ENCODE measurements at regions not wholly inside any gene's neighbourhood (a gene's known extent, or its start where the extent isn't known, plus 50 kb on each side); places are given as distances from the start of the nearest gene placed in this dataset.

- DNase-seq (ENCODE audit: low spot score) = no peak
- no peaks in the 10 kb centered on the region for H3K9me2 ChIP-seq (replicated peaks; ENCODE audit: insufficient read depth)
- no peaks in the 10 kb centered on the region for H3K4me1 ChIP-seq (ENCODE audit: insufficient read depth)
- no peaks in the 10 kb centered on the region for H3K79me2 ChIP-seq
- no peak for TF ChIP-seq EZH2 (IDR thresholded peaks at IDR 0.05; ENCODE audit: borderline replicate concordance)
- no peak for TF ChIP-seq CTCF (IDR thresholded peaks at IDR 0.05; ENCODE audit: poor library complexity)
- no peak for TF ChIP-seq EZH2phosphoT487 (IDR thresholded peaks at IDR 0.05; ENCODE audit: low read depth, severe bottlenecking, unreplicated experiment)
- H4K20me1 ChIP-seq (ENCODE audit: insufficient read depth, poor library complexity, severe bottlenecking) = no peaks in the 10 kb centered on the region
- no peak overlapping the region for H3K27ac ChIP-seq
- no peak overlapping the region for H2AFZ ChIP-seq
- no peak overlapping the region for H3K4me3 ChIP-seq
- H3K36me3 ChIP-seq (replicated peaks; ENCODE audit: insufficient read depth, low read depth) = no peaks in the 10 kb centered on the region
- H3K9me3 ChIP-seq (ENCODE audit: low read depth) = no peaks in the 10 kb centered on the region
- 93% methylated on average over 4 of the region's 4 CpGs for WGBS (ENCODE audit: low lambda C conversion rate, missing lambda C conversion rate)
- no peak overlapping the region for H3K4me2 ChIP-seq
- no peaks in the 10 kb centered on the region for H3K27me3 ChIP-seq
Observed at GRCh38 chr2:104158191-104158590, 695.7 kb upstream of the POU3F3 start.

- Histone ChIP-seq H3K27ac (no peak overlapping the region), H3K4me2 (no peak overlapping the region), H3K4me1 (ENCODE audit: insufficient read depth) (no peaks in the 10 kb centered on the region), H3K79me2 (no peaks in the 10 kb centered on the region), H2AFZ (no peak overlapping the region), H3K27me3 (no peaks in the 10 kb centered on the region), H3K9me2 (replicated peaks; ENCODE audit: insufficient read depth) (no peaks in the 10 kb centered on the region), H3K4me3 (no peak overlapping the region), H4K20me1 (ENCODE audit: insufficient read depth, poor library complexity, severe bottlenecking) (no peaks in the 10 kb centered on the region), H3K36me3 (replicated peaks; ENCODE audit: insufficient read depth, low read depth) (no peaks in the 10 kb centered on the region), H3K9me3 (ENCODE audit: low read depth) (no peaks in the 10 kb centered on the region)
- 68% methylated on average over 2 of the region's 2 CpGs for WGBS (ENCODE audit: low lambda C conversion rate, missing lambda C conversion rate)
- TF ChIP-seq EZH2phosphoT487 (IDR thresholded peaks at IDR 0.05; ENCODE audit: low read depth, severe bottlenecking, unreplicated experiment) (no peak), CTCF (IDR thresholded peaks at IDR 0.05; ENCODE audit: poor library complexity) (no peak), EZH2 (IDR thresholded peaks at IDR 0.05; ENCODE audit: borderline replicate concordance) (no peak)
- DNase-seq (ENCODE audit: low spot score) = no peak
Observed at GRCh38 chr2:104163611-104164130, 690.2 kb upstream of the POU3F3 start.

GRCh38 chr2:104164721-104165252, 689.1 kb upstream of the POU3F3 start:
- no peaks in the 10 kb centered on the region for H3K27me3 ChIP-seq
- no peaks in the 10 kb centered on the region for H3K9me2 ChIP-seq (replicated peaks; ENCODE audit: insufficient read depth)
- no peaks in the 10 kb centered on the region for H3K79me2 ChIP-seq
- no peaks in the 10 kb centered on the region for H4K20me1 ChIP-seq (ENCODE audit: insufficient read depth, poor library complexity, severe bottlenecking)
- H3K27ac ChIP-seq = no peak overlapping the region
- no peaks in the 10 kb centered on the region for H3K9me3 ChIP-seq (ENCODE audit: low read depth)
- H3K4me2 ChIP-seq = no peak overlapping the region
- H3K36me3 ChIP-seq (replicated peaks; ENCODE audit: insufficient read depth, low read depth) = no peaks in the 10 kb centered on the region
- no peaks in the 10 kb centered on the region for H3K4me1 ChIP-seq (ENCODE audit: insufficient read depth)
- no peak overlapping the region for H2AFZ ChIP-seq
- no peak for DNase-seq (ENCODE audit: low spot score)
- no peak for TF ChIP-seq EZH2phosphoT487 (IDR thresholded peaks at IDR 0.05; ENCODE audit: low read depth, severe bottlenecking, unreplicated experiment)
- WGBS (ENCODE audit: low lambda C conversion rate, missing lambda C conversion rate) = 78% methylated on average over 7 of the region's 7 CpGs
- no peak overlapping the region for H3K4me3 ChIP-seq

- TF ChIP-seq EZH2phosphoT487 (IDR thresholded peaks at IDR 0.05; ENCODE audit: low read depth, severe bottlenecking, unreplicated experiment) = no peak
- no peak for TF ChIP-seq CTCF (IDR thresholded peaks at IDR 0.05; ENCODE audit: poor library complexity)
- TF ChIP-seq EZH2 (IDR thresholded peaks at IDR 0.05; ENCODE audit: borderline replicate concordance) = no peak
- Histone ChIP-seq H3K4me1 (ENCODE audit: insufficient read depth) (no peaks in the 10 kb centered on the region), H3K4me2 (no peak overlapping the region), H3K4me3 (no peak overlapping the region), H3K9me2 (replicated peaks; ENCODE audit: insufficient read depth) (no peaks in the 10 kb centered on the region), H2AFZ (no peak overlapping the region), H3K27ac (no peak overlapping the region), H3K9me3 (ENCODE audit: low read depth) (peaks cover 4% of the 10 kb centered on the region), H3K36me3 (replicated peaks; ENCODE audit: insufficient read depth, low read depth) (no peaks in the 10 kb centered on the region), H4K20me1 (ENCODE audit: insufficient read depth, poor library complexity, severe bottlenecking) (no peaks in the 10 kb centered on the region), H3K79me2 (no peaks in the 10 kb centered on the region), H3K27me3 (no peaks in the 10 kb centered on the region)
- 50% methylated on average over 1 of the region's 1 CpG for WGBS (ENCODE audit: low lambda C conversion rate, missing lambda C conversion rate)
- no peak for DNase-seq (ENCODE audit: low spot score)
Observed at GRCh38 chr2:104177179-104177578, 676.7 kb upstream of the POU3F3 start.
